HG03025 (cell line): ENCODE measurements at regions not wholly inside any gene's neighbourhood (a gene's known extent, or its start where the extent isn't known, plus 50 kb on each side); places are given as distances from the start of the nearest gene placed in this dataset.

Experiments used
- ATAC-seq: cut with Tn5 transposase; IDR thresholded peaks from one replicate; pipeline ENCODE4 v1.9.1; 2021; ENCODE audit warnings: mild to moderate bottlenecking, moderate library complexity; ENCODE audit not compliant: unreplicated experiment, low FRiP score

DNA sequence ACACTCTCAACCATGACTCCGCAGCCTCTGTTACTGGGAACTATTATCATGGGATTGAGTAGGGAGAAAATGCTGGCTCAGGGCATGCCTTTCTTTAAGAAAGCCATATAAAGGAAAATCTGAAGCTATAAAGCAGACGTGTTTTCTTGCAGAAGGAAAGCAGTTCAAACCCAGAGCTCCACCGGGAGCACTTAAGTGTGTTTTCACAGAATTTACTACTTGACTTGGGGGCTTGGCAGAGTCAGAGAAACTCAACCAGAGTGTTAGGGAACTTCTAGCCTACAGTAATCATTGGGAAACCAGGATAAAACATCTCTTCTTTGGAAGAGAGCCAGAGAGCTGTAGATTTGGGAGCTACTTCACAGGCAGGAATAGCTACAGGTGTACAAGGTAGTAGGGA is 283.4 kb upstream of the ADRA1B start:
- no peak for ATAC-seq

DNA sequence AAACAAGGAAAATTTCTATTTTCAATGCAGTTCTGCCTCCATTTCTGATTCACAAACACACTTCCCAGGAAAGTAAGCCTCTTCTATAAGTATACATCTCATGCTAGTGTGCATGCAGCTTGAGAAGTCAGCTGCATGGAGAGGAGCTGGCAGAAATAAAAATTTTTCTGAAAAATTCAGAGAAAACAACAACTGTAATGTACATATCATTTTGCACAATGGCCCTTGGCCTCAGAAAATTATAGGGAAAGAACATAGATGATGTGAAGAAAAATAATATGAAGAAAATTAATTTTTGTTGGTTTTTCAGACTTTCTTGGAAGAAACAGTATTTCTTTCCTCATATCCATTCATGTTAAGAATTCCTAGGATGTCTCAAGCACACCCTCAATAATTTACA is 277.8 kb upstream of the ADRA1B start:
- no peak for ATAC-seq

DNA sequence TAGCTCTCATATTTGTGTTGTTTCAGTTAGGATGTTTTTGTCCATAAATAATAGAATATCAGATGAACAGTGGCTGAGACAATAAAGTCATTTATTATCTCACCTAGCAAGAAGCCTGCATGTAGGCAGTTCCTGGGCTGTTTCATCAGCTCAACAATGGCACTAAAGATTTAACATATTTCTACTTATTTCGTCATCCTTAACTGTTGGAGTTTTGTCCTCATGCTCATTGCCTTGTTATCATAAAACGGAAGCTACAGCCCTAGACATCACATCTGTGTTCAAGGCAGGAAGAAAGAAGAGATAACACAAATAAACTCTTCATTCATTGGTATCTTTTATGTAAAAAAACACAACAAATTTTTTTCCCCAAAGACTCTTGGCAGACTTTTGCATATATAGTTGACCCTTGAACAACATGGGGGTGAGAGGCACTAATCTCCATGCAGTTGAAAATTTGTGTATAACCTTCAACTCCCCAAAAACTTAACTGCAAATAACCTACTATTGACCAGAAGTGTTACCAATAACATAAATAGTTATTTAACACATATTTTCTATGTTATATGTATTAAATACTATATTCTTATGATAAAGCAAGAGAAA is 277.2 kb upstream of the ADRA1B start:
- no peak for ATAC-seq

DNA sequence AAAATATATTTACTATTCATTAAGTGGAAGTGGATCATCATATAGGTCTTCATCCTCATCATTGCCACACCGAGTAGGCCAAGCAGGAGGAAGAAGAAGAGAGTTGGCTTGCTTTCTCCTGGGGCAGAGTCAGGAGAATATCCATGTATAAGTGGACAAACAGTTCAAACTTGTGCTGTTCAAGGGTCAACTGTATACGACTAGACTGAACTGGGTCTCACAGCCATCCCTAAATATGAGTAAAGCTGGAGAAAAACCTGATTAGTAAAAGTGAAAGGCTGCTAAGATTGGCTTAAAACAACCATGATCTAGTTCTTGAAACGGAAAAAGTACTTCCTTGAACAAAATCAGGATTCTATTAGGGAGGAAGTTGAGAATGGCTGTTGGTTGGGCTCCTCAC is 276.7 kb upstream of the ADRA1B start:
- ATAC-seq = no peak

DNA sequence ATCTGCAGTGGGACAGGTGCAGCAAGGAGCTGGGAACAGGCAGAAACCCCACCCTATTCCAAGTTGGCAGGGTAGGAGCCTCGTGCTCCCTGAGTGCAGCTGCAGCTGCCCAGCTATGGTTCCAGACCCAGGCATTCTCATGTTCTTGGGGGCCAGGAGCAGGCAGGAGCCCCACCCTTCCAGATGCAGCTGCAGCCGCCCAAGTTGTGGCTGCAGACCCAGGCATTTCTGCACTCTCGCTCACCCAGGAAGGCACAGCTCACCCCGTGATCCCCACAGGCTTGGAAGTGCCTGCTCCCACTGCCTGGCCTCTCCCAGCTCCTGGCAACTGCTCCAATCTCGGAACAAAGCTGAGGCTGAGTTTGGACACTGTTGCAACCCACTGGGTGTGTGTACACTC is 275.8 kb upstream of the ADRA1B start:
- ATAC-seq = no peak

DNA sequence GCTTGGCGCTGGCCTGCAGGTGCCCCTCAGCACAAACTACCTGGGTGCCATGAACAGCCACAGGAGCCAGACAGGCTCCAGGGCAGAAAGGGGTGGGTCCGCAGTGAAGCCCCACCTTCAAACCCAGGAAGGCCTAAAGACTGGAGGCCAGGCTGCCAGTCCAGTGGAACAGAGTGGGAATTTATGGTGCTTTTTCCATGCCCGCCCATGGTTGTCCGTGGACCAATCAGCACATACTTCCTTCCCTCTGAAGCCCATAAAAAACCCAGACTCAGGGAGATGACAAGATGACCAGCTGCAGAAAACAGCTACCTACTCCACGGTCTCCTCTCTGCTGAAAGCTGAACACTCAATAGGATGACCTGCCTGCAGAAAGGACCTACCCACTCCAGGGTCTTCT is 275.4 kb upstream of the ADRA1B start:
- no peak for ATAC-seq

DNA sequence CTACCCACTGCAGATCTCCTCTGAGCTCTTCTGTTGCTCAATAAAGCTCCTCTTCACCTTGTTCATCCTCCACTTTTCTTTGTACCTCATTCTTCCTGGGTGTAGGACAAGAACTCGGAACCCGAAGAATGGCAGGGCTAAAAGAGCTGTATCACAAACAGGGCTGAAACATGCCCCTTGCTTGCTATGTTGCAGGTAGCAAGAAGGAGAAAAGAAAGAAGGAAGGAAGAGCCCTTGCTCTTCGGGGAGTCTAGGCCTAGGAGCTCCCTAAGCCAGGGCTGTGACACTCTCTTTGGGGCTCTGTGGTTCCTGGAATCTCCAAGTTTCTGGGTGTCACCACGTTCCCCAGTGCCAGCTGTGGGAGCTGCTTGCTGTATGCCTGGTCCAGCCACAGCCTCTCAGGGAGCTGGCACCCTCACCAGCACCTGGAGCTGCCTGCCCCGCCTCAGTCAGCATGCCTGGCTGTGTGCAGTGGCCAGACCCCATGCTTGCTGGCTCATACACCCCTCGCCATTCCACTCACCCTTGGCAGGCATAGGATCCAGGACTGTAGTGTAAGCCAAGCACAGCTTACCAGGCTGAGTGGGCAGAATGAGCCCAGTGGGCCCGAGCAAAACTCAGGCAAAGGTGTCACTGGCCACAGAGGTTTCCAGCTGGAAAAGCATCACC is 274.8 kb upstream of the ADRA1B start:
- no peak for ATAC-seq

DNA sequence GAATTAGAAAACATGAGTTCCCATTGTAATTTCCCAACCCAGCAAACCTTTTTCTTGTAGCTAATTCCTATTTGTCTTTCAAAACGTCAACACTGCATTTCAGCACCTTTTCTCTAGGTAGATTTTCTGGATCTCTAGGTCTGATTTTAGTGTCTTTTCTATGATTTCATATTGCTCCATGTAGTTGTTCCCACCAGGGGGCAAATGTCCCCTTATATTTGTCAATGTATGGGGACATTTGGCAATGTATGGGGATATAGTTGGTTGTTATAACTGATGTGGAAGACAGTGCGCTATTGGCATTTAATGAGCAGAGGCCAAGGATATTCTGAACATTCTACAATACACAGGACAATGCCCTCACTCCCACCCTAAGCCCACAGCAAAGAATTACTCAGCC is 273.9 kb upstream of the ADRA1B start:
- ATAC-seq = no peak

DNA sequence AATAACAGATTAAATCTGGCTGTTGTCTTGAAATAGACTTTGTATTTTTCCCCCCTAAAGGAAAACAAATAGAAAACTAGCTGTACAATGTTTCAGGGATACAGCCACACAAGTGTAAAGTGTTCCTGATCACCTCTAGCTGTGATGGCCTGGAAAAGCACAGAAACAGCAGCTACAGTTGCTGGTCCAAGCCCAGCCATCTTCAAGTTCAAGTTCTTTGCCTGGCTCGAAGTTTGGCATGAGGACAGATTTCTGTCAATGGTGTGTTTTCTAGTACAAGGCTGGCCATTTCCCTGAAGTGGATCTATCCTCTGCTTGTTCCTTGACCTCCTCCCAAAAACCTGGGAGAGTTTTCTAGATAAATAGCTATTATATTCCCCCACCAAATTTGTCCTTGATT is 272.2 kb upstream of the ADRA1B start:
- no peak for ATAC-seq

DNA sequence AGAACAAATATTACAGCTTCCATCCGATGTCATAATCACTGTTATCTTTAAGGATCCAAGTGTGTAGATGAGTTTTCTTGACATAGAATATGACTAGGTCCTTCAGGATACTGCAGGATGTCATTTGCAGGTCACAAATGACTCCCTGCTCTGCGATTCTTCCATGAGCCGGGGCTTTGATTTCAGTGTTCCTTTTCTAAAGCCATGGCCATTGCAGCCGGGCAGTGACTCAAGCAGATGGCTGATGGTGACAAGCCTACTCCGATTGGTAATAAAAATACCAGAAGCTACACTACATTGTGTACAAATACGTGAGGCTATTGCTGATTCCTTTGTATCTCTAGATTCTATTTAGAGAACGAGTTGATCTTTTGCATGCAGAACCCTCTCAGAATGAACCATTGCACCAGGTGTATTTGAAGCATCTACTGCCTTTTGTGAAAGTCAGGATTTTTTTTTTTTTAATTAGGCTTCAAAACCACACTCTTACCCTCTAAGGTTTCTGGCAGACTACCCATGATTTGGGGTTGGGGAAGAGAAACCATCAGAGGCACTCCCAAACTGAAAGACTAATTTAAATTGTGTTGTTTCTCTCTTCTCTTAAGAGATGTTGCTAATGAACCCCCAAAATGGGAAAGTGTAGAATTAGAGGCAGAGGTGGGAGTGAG is 271.0 kb upstream of the ADRA1B start:
- ATAC-seq = no peak

DNA sequence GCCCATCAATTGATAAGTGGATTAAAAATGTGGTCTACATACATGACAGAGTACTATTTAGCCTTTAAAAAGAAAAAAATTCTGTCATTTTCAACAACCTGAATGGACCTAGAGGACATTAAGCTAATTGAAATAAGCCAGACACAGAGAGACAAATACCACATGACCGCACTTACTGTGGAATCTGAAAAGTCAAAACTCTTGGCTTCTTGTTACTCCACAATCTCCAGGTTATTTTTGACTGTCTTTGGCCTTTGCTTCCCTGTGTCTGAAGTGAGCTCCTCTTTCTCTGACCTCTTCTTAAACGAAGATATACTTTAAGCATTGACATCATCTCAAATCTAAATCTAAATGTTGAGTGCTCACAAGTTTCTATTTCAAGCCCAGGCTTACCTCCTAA is 265.5 kb upstream of the ADRA1B start:
- no peak for ATAC-seq

DNA sequence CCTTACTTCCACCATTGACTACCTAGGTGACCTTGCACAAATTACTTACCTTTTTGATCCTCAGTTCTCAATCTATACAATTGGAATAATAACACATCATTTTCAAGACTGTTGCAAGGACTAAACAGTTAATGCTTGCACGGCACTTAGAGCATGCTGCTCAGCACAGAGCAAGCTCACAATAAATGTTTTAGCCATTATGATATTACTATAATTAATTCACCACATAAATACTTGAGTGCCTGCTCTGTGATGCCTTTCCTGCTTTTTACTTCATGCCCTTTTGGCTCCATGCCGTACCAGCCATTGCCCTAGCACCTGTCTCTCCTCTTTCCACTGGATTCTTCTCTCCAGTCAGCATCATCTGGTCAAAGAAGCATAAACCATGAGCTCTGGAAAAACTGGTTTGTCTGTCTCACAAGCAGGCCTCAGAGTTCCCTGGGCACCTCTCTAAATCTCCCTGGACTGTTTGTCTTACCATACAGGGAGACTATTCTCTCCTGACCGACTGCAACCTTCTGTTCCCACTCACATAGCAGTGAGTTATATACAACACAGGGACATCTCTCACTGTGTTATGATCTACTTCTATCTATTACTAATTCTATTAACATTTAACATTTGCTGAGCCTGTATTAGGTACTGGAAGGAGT is 260.4 kb upstream of the ADRA1B start:
- no peak for ATAC-seq

DNA sequence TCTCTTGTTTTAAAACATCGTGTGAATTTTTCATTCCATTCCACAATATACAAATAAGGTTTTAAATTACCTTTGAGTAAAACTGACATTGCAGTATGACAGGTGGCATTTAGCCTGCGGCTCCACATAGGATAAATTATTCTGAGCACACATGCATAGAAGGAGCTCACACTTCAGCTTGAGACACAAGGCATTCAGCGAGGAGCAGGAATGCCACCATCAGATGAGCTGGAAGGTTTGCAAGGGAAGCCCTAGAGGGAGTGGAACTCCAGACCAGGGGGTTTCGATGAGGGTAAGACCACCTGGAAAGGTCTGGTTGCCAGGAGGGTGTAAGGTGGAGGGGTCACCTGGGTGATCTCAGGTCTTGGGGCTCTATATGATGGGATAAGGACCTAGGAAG is 259.0 kb upstream of the ADRA1B start:
- no peak for ATAC-seq

DNA sequence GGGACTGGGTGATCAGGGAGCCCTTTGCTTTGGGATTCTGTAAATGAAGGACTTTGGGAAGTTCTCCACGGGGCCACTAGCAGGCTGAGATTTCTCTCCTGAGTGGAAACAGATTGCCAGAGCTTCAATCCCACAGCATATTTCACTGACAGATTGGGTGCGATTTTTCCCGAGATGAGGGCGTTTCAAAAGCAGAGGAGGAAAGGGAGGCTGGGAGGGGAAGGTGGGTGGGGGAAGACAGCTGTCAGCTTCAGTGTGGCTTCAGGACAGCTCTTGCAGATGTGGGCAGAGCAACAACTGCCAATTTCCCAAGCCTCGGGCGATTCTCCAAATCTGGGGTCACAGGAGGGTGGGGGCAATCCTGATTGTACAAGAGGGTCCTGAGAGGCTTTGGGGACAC is 258.5 kb upstream of the ADRA1B start:
- no peak for ATAC-seq

DNA sequence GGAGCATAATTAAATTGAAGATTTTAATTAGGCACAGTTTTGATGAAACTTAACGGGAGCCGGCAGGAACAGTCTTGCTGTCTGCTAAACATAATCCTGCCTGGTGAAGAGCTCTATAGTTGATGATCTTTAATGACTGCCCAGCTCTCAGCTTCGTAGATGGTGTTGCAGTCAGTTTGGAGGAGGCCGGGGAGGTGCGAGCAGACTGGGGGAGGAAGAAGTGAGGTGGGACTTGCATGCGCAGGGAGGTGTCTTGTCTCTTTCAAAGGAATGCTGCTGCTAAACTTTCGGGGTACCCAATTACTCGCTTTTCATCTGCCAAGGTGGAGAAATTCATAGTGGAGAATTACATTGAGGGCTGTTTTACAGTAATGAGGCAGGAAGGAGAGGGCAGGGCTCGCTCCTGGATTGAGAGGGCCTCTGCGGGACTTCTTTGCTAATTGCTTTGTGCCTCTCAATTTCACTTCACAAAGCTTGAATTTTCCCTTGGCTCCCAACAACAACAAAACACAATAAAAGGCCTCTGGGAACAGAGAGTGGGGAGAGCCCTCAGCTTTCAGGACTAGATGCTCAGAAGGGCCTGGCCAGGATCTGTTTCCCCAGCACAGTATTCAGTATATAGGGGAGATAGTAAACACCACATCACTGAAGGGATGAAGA is 257.9 kb upstream of the ADRA1B start:
- ATAC-seq = no peak

DNA sequence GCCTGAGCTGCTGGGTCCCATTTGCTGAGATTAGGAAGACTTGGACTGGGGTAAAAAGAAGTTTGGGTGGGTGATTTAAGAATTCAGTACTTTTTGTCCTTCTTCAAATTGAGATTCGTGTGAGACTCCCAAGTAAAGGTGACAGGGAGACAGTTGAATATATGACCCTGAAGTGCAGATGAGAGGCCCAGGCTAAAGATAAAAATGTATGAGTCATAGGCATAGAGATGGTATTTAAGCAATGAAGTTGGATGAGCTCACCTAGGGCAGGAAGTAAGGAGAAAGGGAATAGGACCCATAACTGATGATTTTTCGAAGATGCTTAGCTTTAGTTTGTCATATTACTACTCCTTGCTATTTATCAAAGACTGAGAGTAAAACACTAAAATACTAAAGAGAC is 255.9 kb upstream of the ADRA1B start:
- ATAC-seq = no peak

DNA sequence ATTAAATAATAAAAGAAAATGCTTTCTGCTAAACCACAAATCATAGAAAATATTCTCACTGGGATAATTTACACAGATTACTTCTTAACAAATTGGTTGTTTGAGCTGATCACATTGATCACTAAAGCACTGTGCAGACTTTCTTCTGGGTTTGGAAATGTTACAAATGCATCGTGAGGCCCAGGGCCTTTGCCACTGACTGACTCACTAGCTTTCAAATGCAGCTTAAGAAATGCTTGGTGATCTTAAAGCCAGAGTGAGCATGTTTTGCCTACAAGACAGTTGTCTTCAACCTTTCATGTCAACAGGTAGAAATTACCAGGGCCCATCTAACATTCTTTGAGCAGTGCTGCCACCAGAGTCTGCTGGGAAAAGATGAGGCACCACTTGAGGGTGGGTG is 252.3 kb upstream of the ADRA1B start:
- no peak for ATAC-seq

DNA sequence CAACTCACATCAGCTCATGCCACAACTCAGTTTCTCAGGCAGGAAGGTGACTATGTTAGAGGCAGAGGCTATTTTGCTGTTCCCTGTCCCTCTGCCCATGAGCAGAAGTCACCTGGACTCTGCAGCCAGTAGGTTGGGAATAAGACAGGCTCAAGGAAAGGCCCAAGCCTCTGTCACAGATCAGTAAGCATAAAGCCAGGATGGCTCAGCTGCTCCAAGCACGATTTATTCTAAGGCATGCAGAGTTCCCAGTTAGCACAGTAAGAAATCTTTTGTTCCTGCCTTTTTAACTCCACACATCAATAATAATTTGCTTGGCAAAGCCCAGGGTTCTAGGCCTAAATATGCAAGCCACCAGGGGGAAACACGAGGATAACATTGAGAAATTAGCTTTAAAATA is 249.0 kb upstream of the ADRA1B start:
- ATAC-seq = no peak

DNA sequence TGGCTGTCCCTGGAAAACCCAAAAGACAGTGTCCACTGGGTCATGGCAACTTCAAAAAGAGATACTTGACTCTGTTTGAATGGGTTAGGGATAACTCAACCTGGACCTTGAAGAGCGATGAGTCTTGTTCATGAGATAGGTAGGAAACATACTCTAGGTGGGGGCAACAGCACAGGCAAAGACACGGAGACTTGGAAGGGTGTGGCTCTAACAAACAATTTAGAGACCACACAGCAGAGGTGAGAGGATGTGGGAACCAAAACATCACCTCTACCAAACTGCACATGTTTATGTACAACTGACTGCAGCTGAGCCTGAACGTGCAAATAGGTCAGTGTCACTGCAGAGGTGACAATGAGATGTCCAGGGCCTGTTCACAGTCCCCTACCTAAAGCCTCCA is 247.7 kb upstream of the ADRA1B start:
- ATAC-seq = no peak

DNA sequence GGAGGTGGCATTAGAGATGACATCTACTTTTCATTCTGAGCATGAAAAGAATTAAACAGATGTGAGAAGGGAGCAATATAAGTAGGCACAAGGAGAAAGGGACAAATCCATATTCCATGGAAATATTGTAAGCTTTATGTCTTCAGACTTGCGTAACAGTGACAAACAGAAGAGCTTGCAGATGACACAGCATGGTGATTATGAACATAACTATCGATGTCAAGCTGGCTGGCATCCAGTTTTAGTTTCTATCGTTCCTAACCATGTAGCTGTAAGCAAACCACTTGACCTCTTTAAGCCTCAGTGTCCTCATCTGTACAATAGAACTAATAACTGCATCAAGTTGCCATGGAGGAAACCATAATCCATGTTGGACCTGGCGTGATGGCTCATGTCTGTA is 246.7 kb upstream of the ADRA1B start:
- no peak for ATAC-seq

DNA sequence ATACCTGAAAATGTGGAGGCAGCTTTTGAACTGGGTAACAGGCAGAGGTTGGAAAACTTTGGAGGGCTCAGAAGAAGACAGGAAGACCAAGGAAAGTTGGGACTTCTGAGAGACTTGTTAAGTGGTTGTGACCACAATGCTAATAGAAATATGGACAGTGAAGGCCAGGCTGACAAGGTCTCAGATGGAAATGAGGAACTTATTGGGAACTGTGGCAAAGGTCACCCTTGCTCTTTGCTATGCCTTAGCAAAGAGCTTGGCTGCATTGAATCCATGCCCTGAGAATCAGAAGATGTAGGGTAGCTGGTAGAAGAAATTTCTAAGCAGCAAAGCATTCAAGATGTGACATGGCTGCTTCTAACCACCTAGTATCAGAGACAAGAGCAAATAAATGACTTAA is 244.4 kb upstream of the ADRA1B start:
- no peak for ATAC-seq
